ENCODE measurements at regions not wholly inside any gene's neighbourhood (a gene's known extent, or its start where the extent isn't known, plus 50 kb on each side); places are given as distances from the start of the nearest gene placed in this dataset.
"Not testable (repeated sequence)": the region's sequence is repeated elsewhere in the genome, so short reads cannot be mapped to it uniquely, and the experiment has no call there.

GRCh38 chr6:43884652-43885022 is 114.6 kb downstream of the VEGFA start:
- no peak for DNase-seq (ENCODE audit: low spot score)

DNA sequence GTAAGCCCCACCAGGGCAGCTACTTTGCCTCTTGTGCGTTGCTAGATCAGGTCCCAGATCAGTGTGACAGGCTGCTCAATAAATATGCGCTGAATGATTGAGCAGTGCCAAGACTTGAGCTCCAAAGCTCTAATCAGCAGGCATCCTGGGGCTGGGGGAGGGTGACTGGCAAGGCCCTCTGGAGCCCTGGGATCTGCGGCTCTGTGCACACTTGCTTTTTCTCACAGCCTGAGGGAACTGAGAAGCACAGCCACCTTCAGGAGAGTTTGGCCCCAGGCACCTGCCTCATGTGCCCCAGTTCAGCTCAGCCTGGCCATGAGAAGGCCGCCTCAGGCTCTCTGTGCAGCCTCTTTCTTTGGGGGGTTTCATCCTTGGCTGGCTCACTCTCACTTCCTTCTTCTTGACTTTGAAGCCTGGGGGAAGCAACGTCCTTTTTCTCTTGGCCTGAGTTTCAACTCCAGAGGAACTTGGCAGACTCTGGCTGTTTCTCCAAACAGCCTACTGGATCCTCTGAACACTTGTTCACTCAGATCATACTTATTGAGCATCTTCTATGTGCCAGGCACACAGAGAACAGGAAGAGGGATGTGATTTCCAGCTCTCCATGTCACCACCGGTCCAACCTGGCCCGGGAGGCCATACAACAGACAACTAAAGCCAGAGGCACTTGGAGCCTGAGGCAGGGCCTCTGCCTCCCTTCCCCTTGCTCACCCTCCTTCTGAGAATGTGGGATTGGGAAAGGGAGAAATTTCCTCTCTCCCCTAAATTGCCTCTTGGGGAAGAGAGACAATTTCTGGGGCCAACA is 114.0 kb downstream of the VEGFA start:
- DNase-seq (ENCODE audit: low spot score): no peak

GRCh38 chr6:43882690-43883448 is 112.9 kb downstream of the VEGFA start:
- DNase-seq (ENCODE audit: low spot score): not testable (repeated sequence)

DNA sequence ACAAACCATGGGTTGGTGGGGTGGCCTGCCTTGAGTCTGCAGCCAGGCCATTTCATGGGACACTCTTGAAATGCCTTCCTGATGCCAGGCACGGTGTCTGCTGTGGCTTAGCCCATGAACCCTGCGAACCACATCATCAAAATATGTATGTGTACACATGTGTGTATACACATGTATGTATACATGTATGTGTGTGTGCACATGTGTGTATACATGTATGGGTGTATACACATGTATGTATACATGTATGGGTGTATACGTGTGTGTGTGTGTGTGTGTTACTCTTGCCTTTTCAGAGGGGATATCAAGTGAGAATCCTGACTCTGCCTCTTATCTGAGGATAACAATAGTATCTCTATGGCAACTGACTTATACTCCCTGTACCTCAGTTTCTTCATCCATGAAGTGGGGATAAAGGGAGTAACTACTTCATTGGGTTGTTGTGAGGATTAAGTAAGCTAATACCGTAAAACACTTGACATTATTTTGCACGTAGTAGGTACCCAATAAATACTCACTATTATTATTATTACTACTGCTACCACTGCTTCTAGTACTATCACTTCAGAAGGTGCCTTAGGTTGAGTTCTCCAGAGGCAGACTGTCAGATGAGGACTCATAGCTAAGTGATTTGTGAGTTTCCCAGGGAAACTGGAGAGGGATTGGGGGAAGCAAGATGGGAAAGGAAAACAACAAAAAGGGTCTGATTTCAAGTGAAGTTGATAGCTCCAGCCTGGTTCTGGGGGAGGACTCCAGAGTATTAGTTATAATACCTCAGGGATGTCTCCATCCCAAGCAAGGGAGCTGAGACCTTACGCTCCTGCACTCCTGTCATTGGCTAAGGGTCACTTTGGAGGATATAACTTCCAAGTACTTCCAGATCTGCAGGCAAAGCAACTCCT is 110.5 kb downstream of the VEGFA start:
- DNase-seq (ENCODE audit: low spot score): no peak

- no peak for DNase-seq (ENCODE audit: low spot score)
Observed at GRCh38 chr6:43879722-43880121, 109.7 kb downstream of the VEGFA start.

DNA sequence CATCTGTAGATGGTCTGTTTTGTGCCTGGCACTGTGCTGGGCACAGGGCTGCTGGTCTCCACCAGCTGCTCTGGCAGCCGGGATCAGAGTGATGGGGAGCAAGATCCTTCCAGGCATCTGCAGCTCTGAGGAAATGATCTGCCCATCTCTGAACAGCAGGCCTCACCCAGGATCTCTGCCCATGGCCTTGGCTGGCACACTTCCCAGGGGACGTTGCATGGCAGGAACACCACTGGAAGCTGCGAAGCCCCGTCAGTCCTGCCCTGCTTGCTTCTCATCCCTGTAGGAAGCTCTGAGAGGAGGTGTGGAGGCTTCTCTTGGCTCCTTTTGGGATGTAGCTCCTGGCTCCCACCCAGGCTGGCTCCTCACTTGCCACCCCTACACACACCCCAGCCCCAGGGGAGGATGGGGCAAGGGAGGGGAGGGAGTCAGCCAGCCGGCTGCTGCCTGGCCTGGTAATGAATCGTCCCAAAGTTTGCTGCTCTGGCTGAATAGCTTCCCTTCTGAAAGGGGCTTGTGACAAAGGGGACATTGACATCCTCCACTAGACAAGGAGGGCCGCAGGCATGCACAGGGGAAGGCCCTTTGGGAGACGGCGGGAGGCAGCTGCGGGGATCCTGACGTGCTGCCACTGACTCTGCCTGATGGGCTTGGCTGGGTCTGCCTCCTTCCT is 108.9 kb downstream of the VEGFA start:
- no peak for DNase-seq (ENCODE audit: low spot score)

- DNase-seq (ENCODE audit: low spot score): no peak
Observed at GRCh38 chr6:43878127-43878634, 108.2 kb downstream of the VEGFA start.

DNA sequence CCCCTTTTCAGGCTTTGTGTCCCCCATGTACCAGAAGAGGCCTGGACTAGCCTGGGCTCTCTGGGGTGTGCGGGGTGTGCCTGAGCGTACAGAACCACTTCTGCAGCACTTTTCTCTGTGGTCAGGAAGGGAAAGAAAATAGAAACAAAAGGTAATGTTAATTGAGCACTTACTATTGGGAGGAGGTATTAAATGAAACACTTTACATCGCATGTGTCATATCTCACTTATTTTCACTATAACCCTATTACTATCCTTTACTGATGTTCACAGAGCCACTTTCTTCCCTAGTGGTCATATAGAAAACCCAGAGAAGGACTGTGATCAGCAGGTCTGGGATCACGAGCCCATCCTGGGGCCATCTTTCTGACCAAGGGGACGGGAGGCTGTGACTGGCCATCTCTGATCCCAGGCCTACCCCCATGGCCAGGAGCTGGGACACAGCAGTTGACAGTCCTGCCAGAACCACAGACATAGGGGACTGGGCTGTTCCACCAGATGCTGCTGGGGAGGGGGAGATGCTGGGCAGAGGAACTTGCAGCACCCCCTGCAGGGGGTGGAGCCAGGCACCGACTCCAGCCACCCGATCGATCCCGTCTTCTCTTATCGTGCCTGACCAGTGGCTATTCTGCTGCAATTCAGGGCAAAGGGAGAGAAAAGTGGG is 107.6 kb downstream of the VEGFA start:
- DNase-seq (ENCODE audit: low spot score): no peak

GRCh38 chr6:43877036-43877435 is 107.0 kb downstream of the VEGFA start:
- no peak for DNase-seq (ENCODE audit: low spot score)

DNA sequence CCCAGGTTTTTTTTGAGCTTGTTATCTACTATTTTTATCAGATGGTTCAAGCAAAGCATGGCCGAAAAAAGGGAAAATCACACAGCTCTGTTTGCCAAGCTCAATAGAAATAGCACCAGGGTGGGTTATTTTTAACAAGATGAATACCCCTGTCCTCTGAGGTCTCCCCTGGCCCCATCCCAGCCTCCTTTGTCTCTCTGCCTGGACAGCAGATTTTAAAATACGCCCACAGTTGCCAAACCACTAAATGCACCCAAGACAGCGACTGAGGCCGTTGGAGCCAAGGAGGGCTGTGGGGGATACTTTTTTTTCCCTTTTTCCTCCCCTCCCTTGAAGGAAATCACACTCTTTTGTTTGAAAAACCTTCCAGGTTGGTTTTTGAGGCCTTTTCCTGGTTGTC is 106.6 kb downstream of the VEGFA start:
- DNase-seq (ENCODE audit: low spot score): no peak

- no peak for DNase-seq (ENCODE audit: low spot score)
Observed at GRCh38 chr6:43875849-43876572, 106.0 kb downstream of the VEGFA start.

- DNase-seq (ENCODE audit: low spot score): no peak
Observed at GRCh38 chr6:43874814-43875590, 105.0 kb downstream of the VEGFA start.

- no peak for DNase-seq (ENCODE audit: low spot score)
Observed at GRCh38 chr6:43873806-43874714, 104.0 kb downstream of the VEGFA start.

DNA sequence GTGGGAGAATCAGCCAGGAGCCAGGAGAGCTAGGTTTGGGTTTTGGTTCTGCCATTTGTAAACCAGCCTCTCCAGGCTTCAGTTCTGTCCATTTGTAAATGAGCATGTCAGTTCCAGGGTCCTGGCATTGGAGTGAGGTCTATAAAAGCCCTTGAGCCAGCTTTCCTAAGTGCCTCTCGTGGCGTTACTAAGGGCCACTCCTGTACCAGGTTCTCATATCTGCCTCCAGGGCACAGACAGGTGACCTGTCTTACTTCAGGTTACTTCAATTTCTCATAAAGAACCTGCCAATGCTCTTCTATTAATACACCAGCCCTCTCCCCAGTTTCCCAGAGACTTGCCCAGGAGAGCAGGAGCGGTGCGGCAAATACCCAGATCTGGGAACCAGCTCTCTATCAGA is 101.9 kb downstream of the VEGFA start:
- DNase-seq (ENCODE audit: low spot score): no peak

- no peak for DNase-seq (ENCODE audit: low spot score)
Observed at GRCh38 chr6:43871284-43871683, 101.3 kb downstream of the VEGFA start.

DNA sequence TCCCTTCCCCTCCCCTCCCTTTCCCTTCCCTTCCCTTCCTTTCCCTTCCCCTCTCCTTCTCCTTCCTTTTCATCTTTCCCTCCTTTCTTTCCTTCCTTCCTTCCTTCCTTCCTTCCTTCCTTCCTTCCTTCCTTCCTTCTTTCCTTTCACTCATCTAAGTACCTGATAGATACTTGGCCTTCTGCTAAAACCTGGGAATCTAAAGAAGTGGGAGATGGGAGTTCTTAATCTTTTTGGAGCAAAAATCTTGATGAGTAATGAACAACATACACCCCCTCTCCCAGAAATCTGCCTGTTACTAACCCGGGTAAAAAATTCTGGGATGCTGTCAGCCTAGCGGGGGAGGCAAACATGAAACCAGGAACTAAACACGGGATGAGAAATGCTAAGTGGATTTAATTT is 100.7 kb downstream of the VEGFA start:
- DNase-seq (ENCODE audit: low spot score): no peak

GRCh38 chr6:43869792-43870659 is 100.0 kb downstream of the VEGFA start:
- DNase-seq (ENCODE audit: low spot score): no peak

All from AG20443 (cell line).